IPS DF 6.9 (cell line): ENCODE measurements at regions not wholly inside any gene's neighbourhood (a gene's known extent, or its start where the extent isn't known, plus 50 kb on each side); places are given as distances from the start of the nearest gene placed in this dataset.
"Not testable (repeated sequence)": the region's sequence is repeated elsewhere in the genome, so short reads cannot be mapped to it uniquely, and the experiment has no call there.

ENCODE experiments used
- DNase-seq: peaks from one replicate; pipeline ENCODE4 v3.0.0-alpha.2; 2013; ENCODE audit warnings: low read depth, low spot score
- H3K27ac ChIP-seq: one replicate; pipeline ENCODE4 v1.5.1; 2013; ENCODE audit warnings: low read length, control low read depth
- H3K27me3 ChIP-seq: 2 replicates; pipeline ENCODE4 v1.6.1; 2013; ENCODE audit warnings: mild to moderate bottlenecking, low read length; ENCODE audit not compliant: control insufficient read depth, insufficient read depth
- H3K36me3 ChIP-seq: 2 replicates; pipeline ENCODE4 v1.6.1; 2013; ENCODE audit warnings: low read length; ENCODE audit not compliant: control insufficient read depth, insufficient read depth
- H3K4me1 ChIP-seq: 2 replicates; pipeline ENCODE4 v1.6.1; 2013; ENCODE audit warnings: low read length; ENCODE audit not compliant: control insufficient read depth, insufficient read depth
- H3K4me3 ChIP-seq: 2 replicates; pipeline ENCODE4 v1.5.1; 2013; ENCODE audit warnings: mild to moderate bottlenecking, low read length
- H3K9me3 ChIP-seq: 2 replicates; pipeline ENCODE4 v1.6.1; 2013; ENCODE audit warnings: low read length, inconsistent platforms; ENCODE audit not compliant: control insufficient read depth, insufficient read depth
- whole genome bisulfite sequencing: extraction: QIAGEN DNeasy Blood & Tissue Kit; methylation state at CpG from one replicate; pipeline ENCODE4 v1.1.7; 2013; ENCODE audit warnings: mixed read lengths, missing lambda C conversion rate; ENCODE audit not compliant: insufficient read length, insufficient coverage; 5-methylcytosine and 5-hydroxymethylcytosine counted together

- Histone ChIP-seq H3K4me3 (no peak overlapping the region), H3K4me1 (no peaks in the 10 kb centered on the region), H3K36me3 (no peaks in the 10 kb centered on the region), H3K27ac (no peak overlapping the region), H3K9me3 (no peaks in the 10 kb centered on the region), H3K27me3 (no peaks in the 10 kb centered on the region)
- DNase-seq: no peak
- WGBS: no CpG with 5 or more reads among the region's 4 CpGs
These were observed 354.7 kb downstream of the OTUD1 start for GRCh38 chr10:23793577-23793976.

DNA sequence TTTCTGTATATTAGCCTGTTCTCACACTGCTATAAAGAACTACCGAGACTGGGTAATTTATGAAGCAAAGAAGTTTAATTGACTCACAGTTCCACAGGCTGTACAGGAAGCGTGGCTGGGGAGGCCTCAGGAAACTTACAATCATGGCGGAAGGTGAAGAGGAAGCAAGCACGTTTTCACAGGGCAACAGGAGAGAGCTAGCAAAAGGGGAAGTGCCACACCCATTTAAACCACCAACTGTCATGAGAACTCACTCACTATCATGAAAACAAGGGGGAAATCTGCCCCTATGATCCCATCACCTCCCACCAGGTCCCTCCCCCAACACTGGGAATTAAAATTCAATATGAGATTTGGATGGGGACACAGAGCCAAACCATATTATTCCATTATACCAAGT, 358.6 kb downstream of the OTUD1 start:
- not testable (repeated sequence) for H3K27ac ChIP-seq, H3K27me3 ChIP-seq, H3K36me3 ChIP-seq, H3K4me1 ChIP-seq, H3K4me3 ChIP-seq, DNase-seq, H3K9me3 ChIP-seq
- WGBS: no CpG with 5 or more reads among the region's 4 CpGs

DNA sequence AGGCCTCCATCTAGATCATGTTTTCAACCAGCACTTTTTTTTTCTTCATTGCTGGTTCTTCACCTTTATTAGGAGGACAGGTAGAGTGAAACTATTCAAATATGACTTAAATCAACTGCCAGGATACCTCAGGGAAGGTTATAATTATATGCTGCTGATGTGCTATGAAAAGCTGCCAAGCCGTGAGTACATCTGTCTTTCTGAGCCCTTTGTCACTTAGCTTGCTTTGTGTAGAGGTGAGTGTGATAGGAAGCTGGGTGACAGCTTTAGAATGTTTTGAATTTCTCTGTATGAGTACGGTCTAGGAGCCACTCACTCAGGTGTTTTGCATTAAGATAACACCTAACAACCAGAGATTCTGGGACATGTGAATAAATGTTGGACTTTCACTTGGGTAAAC, 365.2 kb downstream of the OTUD1 start:
- H3K36me3 ChIP-seq: no peaks in the 10 kb centered on the region
- WGBS: no CpG with 5 or more reads among the region's 2 CpGs
- DNase-seq: no peak
- no peaks in the 10 kb centered on the region for H3K27me3 ChIP-seq
- H3K27ac ChIP-seq: no peak overlapping the region
- no peak overlapping the region for H3K4me3 ChIP-seq
- H3K4me1 ChIP-seq: no peaks in the 10 kb centered on the region
- H3K9me3 ChIP-seq: no peaks in the 10 kb centered on the region

GRCh38 chr10:23813687-23814086, 374.8 kb downstream of the OTUD1 start:
- no peaks in the 10 kb centered on the region for H3K4me1 ChIP-seq
- no peak overlapping the region for H3K27ac ChIP-seq
- H3K36me3 ChIP-seq: no peaks in the 10 kb centered on the region
- H3K27me3 ChIP-seq: no peaks in the 10 kb centered on the region
- H3K4me3 ChIP-seq: no peak overlapping the region
- no peaks in the 10 kb centered on the region for H3K9me3 ChIP-seq
- WGBS: no CpG with 5 or more reads among the region's 3 CpGs
- DNase-seq: no peak

DNA sequence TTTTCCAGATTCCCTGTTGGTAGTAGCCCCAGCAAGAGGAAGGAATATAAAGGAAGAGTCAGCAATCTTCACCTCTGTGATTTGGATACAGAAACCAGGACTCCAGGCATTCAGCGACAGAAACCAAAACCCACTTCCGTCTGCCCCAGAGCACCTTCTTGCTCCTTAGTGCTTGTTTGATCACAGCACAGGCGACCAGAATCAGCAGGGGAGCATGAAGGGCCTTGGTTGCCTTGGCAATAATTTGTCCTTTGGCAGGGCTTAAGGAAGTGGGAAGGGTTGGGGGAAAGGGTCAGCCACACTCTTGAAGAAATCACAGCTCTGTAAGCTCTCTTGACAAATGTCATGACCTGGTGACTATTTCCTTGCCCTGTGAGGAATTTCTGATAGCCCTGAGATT, 379.6 kb downstream of the OTUD1 start:
- no peak for DNase-seq
- Histone ChIP-seq H3K27ac (no peak overlapping the region), H3K9me3 (no peaks in the 10 kb centered on the region), H3K27me3 (no peaks in the 10 kb centered on the region), H3K36me3 (no peaks in the 10 kb centered on the region), H3K4me3 (no peak overlapping the region), H3K4me1 (no peaks in the 10 kb centered on the region)
- no CpG with 5 or more reads among the region's 3 CpGs for WGBS

GRCh38 chr10:23820792-23821191, 381.9 kb downstream of the OTUD1 start:
- Histone ChIP-seq H3K4me3 (no peak overlapping the region), H3K27ac (no peak overlapping the region), H3K27me3 (no peaks in the 10 kb centered on the region), H3K4me1 (no peaks in the 10 kb centered on the region), H3K9me3 (no peaks in the 10 kb centered on the region), H3K36me3 (no peaks in the 10 kb centered on the region)
- no peak for DNase-seq
- WGBS: no CpG with 5 or more reads among the region's 3 CpGs

DNA sequence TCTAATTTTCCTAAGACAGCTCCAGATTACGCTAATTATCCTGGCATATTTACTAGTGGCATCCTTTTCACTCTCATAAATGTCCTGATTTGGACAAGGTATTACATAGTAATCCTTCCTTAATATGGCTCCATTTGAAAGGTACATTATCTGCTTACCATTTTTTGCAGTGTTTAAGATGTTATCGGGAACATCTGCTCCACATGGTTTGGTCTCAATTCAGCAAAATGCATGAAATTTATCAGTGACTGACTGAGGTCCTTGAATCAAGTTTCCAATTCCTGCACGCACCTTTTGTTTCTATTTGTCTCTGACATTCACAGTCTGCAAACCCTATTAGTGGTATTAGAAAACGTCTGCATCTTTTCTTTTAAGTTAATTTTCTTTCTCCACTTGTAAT, 384.1 kb upstream of the KIAA1217 start:
- Histone ChIP-seq H3K27ac (no peak overlapping the region), H3K27me3 (no peaks in the 10 kb centered on the region), H3K36me3 (no peaks in the 10 kb centered on the region), H3K4me3 (no peak overlapping the region), H3K9me3 (no peaks in the 10 kb centered on the region), H3K4me1 (no peaks in the 10 kb centered on the region)
- no peak for DNase-seq
- no CpG with 5 or more reads among the region's 4 CpGs for WGBS

DNA sequence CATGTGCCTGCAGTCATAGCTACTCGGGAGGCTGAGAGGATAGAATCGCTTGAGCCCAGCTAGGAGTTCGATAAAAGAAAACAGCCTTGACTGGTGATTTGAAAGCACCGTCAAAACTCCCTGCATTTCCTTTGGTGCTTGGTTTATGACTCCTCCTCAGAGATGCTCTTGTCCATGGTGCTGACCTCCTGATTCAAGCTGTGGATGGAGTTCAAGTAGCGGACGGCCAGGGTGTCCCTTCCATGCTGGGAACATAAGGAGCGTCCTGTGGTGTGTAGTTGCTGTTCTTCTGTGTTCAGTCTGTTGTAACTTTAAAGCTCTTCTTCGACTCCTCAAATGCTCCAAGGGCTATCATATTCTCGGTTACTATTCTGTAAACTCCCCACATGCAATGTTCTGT, 382.5 kb upstream of the KIAA1217 start:
- peak; percentile 27 for DNase-seq

DNA sequence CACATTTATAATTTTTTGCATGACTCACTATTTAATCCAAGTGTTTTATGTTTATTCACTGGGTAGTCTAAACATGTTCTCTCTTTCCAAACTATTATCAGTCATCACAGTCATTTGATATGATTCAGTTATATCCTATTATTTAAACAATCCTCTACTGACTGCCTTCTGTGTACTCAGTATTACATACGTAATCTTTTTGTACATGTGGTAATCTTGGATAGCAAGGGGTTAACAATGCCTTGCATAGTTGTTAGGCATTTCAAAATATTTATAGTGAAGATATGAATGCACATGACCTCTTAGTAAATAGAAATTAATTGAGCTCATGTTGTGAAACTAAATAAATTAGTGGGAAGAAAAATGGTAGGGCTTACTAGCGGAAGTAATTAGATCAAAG, 379.4 kb upstream of the KIAA1217 start:
- no peak for DNase-seq
- no peaks in the 10 kb centered on the region for H3K9me3 ChIP-seq
- no peak overlapping the region for H3K4me3 ChIP-seq
- no peaks in the 10 kb centered on the region for H3K27me3 ChIP-seq
- no peaks in the 10 kb centered on the region for H3K36me3 ChIP-seq
- no peaks in the 10 kb centered on the region for H3K4me1 ChIP-seq
- no peak overlapping the region for H3K27ac ChIP-seq
- no CpG with 5 or more reads among the region's 2 CpGs for WGBS

More for the DNA sequence above, 382.5 kb upstream of the KIAA1217 start:
- H3K27me3 ChIP-seq: no peaks in the 10 kb centered on the region
- no peak overlapping the region for H3K27ac ChIP-seq
- no peaks in the 10 kb centered on the region for H3K9me3 ChIP-seq
- H3K4me1 ChIP-seq: no peaks in the 10 kb centered on the region
- no peaks in the 10 kb centered on the region for H3K36me3 ChIP-seq
- H3K4me3 ChIP-seq: no peak overlapping the region
- WGBS: no CpG with 5 or more reads among the region's 9 CpGs

GRCh38 chr10:23834091-23834490, 374.8 kb upstream of the KIAA1217 start:
- H3K4me1 ChIP-seq: no peaks in the 10 kb centered on the region
- H3K27ac ChIP-seq: no peak overlapping the region
- no peaks in the 10 kb centered on the region for H3K27me3 ChIP-seq
- H3K36me3 ChIP-seq: no peaks in the 10 kb centered on the region
- no peaks in the 10 kb centered on the region for H3K9me3 ChIP-seq
- H3K4me3 ChIP-seq: no peak overlapping the region
- DNase-seq: no peak

- Histone ChIP-seq H3K36me3 (no peaks in the 10 kb centered on the region), H3K9me3 (no peaks in the 10 kb centered on the region; the same call in 1 of the 2 replicates), H3K4me3 (no peak overlapping the region), H3K27ac (no peak overlapping the region), H3K27me3 (no peaks in the 10 kb centered on the region), H3K4me1 (no peaks in the 10 kb centered on the region)
- WGBS: no CpG with 5 or more reads among the region's 2 CpGs
- no peak for DNase-seq
These were observed 358.3 kb upstream of the KIAA1217 start for GRCh38 chr10:23850631-23851030.
